Left colon (tissue), 2 donors: ENCODE measurements at regions not wholly inside any gene's neighbourhood (a gene's known extent, or its start where the extent isn't known, plus 50 kb on each side); places are given as distances from the start of the nearest gene placed in this dataset.
"Not testable (repeated sequence)": the region's sequence is repeated elsewhere in the genome, so short reads cannot be mapped to it uniquely, and the experiment has no call there.

Experiments
- ATAC-seq: fragments of 200-7000 bp; cut with Tn5 transposase; one replicate; pipeline ENCODE4 v1.9.1; 2020; ENCODE audit warnings: mild to moderate bottlenecking, moderate library complexity
- DNase-seq, 2 donors: peaks; one replicate each; pipeline ENCODE4 v3.0.0-alpha.2; 2020
- intact Hi-C, 2 donors: fragments of 100-400 bp; cut with DNase I in 1 of 2; cut with micrococcal nuclease in 1 of 2; formaldehyde crosslinking; loops; one replicate each; pipeline versions ENCODE4 v1.11.2 to v1.14.0; 2022; cut with DNase I, micrococcal nuclease
- donor health status: DM: no; HTN: no; CAD: no.
- donor health status: DM: yes; HTN: yes; CAD: no.

DNA sequence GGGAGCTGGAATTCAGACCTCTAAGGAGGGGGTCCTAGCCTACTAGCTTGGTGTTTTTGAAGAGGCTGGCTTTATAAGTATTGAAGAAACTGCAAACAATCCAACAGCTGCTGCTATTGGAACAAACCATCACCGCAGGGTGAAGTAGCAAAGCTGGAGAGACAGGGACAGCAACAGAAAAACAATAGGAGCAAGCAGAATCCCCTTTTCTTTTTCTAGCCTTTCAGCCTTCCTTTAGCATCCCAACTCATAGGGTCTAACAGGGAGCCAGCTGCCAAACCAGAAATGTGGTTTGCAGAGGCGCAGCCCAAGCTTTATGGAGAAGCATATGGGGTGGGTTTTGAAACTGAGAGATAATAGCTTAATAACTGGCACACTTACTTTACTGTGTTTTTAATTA, 106.2 kb upstream of the CHMP2B start:
- intact Hi-C loops: no loop called here
- ATAC-seq: no peak
- DNase-seq: no peak

DNA sequence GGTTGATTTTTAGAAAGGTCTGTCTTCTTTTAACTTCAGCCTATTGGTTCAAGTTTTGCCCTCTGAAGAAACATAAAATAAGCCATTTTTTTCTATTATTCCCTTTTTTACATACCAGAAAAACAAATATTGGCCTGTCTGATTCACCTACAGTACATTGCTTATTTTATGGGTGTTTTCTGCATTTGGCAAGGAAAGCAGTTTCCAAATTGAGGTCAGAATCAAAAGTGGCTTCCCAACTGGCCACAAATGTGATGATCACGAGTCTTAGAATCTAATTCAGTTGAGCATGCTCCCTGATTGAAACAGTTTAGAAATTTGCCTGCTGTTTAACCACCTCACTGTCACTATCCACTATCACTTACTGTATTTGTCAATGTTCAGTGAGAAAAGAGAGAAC, 106.9 kb upstream of the CHMP2B start:
- ATAC-seq (no peak), DNase-seq (no peak)
- intact Hi-C loops: no loop called here

DNA sequence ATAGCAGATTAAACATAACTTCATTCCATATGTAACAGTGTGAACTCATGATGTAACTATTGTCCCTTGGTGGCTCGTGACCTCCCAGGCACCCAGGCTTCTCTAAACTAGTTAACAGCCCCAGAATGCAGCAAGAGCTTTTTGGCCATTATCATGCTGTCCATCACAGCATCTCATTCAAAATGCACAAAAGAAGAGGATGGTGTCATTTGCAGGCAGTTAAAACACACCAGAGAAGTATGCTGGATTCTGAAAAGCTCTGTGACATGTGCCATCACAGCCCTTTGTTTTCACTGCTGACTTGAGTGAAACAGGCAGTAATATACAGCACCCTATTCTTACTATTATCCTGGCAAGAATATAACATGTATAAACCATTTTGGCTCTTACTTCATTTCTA, 117.6 kb upstream of the CHMP2B start:
- DNase-seq (no peak), ATAC-seq (no peak)
- intact Hi-C loops: no loop called here

DNA sequence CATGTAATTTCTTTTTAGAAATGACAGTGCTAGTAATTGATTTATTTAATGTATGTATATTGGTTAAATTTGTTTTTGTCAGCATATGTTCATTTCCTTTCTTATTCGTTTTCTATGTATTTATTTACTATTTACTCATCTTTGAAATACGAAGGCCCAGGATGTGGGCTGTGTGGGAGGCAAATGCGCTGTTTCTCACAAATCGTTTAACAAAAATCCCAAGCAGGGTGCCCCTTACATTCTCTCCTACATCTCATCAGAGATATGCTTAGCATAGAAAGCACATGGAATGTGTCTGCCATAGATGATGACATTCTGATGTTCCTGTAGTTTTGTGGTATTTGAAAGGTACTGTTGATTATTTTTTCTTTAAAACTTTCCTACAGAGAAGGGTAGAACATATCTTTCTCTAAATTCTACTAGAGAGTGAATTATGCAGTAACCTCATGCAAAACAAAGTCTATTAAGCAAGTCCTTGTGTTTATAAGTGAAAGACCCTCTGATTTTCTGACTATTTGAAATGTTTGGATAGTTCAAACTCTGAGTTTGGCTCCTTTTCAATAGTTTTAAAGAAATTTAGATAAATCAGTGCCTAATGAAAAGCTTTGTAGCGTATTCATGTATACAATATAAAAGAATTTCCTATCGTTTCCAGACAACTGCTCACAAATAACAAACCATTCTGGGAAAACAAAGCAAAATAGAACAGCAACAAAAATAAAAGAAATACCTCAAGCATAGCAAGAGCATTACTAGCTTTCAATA, 111.1 kb upstream of the VGLL3 start:
- ATAC-seq: no peak
- DNase-seq: no peak
- intact Hi-C loops: no loop called here

DNA sequence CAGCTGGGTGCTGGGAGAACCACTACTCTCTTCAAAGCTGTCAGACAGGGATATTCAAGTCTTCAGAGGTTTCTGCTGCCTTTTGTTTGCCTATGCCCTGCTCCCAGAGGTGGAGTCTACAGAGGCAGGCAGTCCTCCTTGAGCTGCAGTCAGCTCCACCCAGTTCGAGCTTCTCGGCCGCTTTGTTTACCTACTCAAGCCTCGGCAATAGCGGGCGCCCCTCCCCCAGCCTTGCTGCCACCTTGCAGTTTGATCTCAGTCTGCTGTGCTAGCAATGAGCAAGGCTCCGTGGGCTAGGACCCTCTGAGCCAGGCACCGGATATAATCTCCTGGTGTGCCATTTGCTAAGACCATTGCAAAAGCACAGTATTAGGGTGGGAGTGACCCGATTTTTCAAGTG, 106.8 kb upstream of the VGLL3 start:
- intact Hi-C loops, DNase-seq, ATAC-seq: not testable (repeated sequence)

DNA sequence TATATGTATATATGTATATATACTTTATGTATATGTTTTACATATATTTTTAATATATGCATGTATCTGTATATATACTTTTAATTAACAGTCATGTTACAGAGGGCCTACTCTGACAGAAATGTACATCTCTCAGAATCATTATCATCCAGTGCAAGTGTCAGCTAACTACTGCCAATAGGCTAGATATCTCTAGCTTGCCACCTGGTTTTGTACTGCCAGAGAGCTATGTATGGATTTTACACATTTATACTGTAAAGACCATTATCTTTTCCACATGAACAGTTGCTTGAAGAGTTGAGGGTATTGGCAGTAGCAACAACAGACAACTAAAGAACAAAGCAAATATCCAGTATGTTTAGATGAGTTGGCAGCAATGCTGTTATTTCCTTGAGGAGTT, 99.7 kb upstream of the VGLL3 start:
- ATAC-seq (no peak), DNase-seq (no peak)
- intact Hi-C loops: no loop called here

DNA sequence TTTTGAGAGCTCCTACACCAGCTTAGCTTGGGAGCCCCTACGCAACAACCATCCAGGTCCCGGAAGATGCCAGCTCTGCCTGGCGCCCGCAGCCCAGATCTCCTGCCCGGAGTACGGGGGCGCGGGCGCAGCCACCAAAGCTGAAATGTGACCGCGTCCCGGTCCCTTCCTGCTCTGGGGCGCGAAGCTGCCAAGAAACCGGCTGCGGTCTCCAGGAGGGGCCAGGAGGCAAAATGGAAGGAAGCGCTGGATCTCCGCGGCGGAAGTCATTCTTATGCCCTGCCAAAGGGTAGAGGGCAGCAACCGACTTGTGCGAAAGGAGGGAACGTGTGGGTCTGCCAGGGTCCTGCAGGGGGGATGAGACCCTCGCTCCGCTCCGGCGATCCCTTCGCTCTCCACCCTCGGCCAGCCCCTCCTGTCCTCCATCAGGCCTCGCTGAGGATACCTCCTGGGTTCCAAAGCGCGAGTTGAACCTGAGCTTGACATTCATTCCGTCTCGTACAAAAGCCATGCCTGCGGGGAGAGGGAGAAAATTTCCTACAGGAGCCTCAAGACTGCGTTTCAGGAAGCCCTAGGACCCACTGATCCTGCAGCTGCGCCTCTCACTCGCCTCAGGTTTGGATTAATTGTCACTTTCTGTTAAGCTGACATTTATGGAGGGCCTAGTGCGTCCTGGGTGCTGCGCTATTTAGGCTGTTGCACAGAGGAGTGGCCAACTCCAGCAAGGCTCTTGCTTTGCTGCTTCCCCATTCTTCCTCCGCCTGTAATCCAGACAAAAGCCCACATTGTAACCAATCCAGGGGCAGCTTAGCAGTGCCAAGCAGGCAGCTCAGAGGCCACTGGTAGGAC, 98.3 kb upstream of the VGLL3 start:
- ATAC-seq: peak; percentile 76
- intact Hi-C loops: loop anchor here in 1 of 2 donors (10.0 kb wide), 1 partner anchor 124 kb away; no protein-coding TSS in a partner anchor
- DNase-seq: peak; percentile 29 to 66

DNA sequence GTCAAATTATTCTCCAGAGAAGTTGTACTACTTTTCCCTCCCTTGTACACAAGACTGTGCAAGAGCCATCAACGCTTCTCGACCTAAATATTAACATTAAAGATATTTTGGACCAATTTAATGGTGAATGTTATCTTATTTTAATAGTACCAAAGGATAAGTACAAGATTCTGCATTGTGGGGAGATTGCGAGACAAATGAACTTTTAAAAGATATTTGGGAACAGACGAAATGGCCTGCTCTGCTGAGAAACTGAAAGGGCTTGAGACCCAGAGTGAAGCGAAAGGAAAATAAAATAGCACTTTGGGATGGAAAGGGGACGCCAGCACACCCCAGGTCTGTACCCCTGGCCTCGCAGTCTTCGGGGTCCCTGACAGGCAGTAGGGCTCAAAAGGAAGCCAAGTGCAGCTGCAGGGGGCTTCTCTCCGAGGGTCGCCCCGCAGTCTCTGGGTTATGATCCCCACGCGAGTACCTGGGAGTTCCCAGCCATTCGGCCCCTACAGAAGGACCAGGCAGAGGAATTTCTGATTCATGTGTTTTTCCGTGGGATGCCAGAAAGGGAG, 97.6 kb upstream of the VGLL3 start:
- intact Hi-C loops: loop anchor here in 1 of 2 donors (10.0 kb wide), 1 partner anchor 124 kb away; no protein-coding TSS in a partner anchor
- ATAC-seq: no peak
- DNase-seq: no peak

DNA sequence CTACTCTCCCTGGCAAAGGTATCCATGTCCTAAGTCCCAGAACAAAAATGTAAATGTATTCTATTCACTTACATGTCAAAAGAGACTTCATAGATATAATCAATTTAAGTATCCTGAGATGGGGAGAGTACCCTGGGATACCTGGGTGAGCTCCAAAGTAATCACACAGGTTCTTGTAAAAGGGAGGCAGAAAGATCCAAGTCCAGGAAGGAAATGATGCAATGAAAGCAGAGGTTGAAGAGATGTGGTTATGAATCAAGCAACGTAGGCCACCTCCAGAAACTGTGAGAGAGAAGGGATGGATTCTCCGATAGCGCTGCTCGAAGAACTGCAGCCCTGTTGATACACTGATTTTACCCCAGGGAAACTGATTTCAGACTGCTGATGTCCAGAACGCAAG, 93.9 kb upstream of the VGLL3 start:
- intact Hi-C loops: loop anchor here in 1 of 2 donors (10.0 kb wide), 1 partner anchor 120 kb away; no protein-coding TSS in a partner anchor
- DNase-seq (no peak), ATAC-seq (no peak)

DNA sequence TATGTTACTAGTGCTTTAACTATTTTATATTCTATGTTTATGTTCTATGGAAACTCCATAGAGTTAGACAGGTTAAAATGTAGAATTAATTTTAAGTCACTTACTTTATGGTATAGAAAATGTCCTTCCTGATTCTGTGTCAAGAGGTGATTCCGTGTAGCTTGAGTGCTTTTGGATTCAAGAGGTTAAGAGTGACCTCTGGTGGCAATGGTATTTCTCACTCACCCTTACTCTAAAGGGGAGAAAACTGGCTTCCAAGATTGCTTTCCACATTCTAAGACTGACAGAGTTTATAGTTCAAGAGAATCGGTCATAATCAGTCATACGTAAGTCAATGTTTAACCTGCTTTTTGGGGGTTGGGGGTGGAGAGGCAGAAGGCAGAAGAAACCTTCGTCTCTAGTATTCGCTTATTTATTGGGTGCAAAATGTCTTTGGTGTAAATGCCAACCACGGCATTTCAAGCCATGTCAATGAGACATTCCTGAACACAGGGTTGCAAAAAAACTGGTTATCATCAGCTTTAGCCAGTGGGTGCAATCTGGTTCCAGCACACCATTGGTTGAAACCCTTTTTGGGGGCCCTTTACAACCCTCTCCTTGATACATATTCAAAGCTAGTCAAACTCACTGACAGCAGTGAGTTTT, 92.0 kb upstream of the VGLL3 start:
- DNase-seq: no peak
- peak; percentile 75 for ATAC-seq
- intact Hi-C loops: loop anchor here in 1 of 2 donors (2.0 to 10.0 kb wide), 2 partner anchors 118 to 308 kb away; no protein-coding TSS in a partner anchor

DNA sequence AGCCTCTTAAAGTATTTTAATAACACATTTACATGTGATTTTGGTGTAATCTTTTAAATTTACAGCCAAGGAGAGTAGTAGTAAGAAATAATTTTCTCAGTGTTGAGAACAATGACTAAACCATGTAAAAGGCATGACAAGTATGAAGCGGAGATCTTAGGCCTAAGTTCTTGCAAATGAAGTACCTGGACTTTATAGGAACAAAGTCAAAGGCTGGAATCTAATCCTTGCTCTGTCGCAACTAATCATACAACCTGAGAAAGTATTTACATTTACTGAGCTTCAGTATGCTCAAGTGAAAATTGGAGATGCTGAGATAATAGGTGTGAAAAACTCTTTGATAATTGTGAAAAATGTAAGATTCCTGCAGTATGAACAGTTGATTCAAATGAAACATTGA, 86.4 kb upstream of the VGLL3 start:
- intact Hi-C loops: no loop called here
- no peak for ATAC-seq
- DNase-seq: no peak

DNA sequence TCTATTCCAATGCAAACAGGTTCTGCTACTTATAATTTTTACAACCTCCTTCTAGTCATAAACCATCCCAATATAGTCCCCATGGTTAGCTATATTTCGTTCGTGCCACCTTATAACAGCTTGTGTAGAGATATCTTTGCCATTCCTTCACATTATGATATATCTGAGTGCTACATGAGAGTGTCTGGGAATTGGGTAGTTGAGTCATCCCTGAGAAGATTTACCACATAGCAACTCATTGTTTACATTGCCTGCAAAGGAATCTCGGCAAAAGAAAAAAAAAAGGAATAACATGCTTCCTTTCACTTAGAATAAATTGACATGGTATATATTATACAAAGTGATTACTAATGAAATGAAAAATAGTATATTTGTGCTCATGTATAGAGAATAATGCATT, 86.0 kb upstream of the VGLL3 start:
- DNase-seq (no peak), ATAC-seq (peak; percentile 37)
- intact Hi-C loops: no loop called here

DNA sequence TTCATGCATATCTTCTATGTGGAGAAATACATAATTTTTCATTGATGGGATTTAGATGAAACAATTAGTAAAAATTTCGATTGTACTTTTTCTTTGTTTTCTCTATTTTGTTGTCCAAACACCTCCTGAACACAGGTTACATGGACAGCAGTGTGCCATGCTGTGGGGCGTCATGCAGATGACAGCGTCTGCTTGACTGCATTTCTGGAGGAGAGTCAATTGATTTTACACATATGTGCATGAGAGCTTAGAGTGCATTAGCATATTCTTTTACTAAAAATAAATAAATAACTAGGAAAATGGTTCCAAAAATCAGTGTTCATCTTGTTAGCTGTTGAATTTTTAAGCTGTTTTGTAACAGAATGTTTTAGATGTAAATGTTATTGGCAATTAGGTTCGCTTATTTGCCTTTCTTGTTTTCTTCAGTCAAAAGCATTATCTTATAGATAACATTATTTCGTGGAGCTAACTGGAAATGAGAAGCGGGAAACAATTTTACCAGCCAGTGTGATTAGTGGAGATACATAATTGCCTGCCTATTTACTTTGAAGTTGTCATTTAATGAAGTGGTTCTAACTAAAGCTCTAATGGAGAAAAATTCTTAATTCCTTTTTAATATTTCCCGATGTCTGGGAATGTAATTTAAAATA, 82.7 kb upstream of the VGLL3 start:
- no peak for ATAC-seq

DNA sequence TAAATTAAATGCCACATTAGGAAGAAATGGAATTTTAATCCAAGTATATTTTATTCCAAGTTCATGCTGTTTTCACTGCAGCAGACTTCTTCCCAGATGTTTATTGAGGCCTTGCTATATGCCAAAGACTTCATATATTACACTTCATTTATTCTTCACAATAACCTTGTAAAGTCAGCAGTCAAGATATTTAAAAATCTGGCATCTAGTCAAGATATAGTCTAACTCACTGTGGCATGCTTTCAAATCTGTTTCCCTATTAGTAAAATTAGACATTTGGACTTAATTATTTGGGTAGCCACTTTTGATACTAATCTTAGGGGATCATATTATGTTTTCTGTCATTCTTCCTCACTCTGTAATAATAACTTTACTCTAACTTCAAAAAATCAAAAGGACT, 81.5 kb upstream of the VGLL3 start:
- ATAC-seq: no peak
- intact Hi-C loops: no loop called here

More for the DNA sequence above, 82.7 kb upstream of the VGLL3 start:
- intact Hi-C loops: no loop called here
- DNase-seq: no peak

DNA sequence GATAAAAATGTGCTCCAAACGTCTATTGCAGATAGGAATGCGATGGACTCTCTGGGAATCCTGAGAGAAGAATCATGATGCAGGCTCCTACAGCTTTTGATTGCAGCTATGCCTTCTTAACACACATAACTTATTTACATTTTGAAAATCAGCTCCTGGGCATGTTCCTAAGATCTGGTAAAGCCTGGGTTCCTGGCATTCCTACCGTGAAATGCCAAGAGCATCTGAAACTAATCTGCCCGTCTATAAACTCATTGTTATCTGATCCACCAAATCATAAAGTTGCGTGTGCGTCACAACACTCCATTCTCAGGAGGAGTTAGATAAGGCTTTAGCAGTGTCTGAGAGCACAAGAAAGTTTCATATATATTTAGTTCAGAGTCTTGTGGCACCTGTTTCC, 79.0 kb upstream of the VGLL3 start:
- intact Hi-C loops: no loop called here
- DNase-seq: no peak
- no peak for ATAC-seq

More for the DNA sequence above, 81.5 kb upstream of the VGLL3 start:
- DNase-seq: no peak

DNA sequence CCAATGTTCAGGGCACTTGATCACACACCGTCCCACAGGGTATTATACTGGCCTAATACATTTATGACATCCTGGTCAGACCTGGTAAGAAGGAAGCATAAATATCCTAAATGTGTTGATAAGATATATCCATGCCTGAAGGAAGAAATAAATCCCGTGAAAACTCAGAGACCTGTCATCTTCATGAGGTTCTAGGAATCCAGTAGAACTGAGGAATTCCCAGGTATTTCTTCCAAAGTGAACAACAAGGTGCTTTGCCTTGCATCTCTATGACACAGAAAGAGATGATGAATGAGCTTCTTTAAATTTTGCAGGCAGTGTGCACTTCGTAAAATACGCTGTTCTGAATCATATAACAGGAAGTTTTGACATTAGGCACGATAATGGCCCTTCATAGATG, 78.1 kb upstream of the VGLL3 start:
- ATAC-seq (no peak), DNase-seq (no peak)
- intact Hi-C loops: no loop called here

DNA sequence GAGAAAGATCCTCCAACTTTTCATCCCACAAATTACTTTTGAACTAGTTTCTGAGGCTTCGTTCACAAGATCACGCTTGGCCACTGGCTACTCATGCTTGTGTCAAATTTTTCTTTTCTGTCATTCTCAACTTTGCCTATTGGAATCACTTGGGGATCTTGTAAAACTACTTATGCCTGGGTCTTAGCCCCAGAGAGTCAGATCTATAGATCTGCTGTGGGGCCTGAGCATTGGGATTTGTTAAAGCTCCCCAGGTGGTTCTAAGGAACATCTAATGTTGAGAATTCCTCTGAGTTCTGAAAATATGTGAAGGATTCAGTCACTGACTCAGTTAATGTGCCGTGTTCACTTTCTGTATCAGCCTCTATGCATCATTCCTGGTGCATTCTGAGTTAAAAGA, 71.7 kb upstream of the VGLL3 start:
- intact Hi-C loops: no loop called here
- ATAC-seq (no peak), DNase-seq (no peak)

DNA sequence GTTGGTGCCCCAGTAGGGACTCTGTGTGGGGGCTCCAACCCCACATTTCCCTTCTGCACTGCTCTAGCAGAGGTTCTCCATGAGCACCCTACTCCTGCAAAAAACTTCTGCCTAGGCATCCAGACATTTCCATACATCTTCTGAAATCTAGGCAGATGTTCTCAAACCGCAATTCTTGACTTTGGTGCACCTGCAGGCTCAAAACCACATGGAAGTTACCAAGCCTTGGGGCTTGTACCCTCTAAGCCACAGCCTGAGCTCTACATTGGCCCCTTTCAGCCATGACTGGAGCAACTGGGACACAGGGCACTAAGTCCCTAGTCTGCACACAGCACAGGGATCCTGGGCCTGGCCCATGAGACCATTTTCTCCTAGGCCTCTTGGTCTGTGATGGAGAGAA, 66.5 kb upstream of the VGLL3 start:
- ATAC-seq (no peak), DNase-seq (no peak)
- intact Hi-C loops: no loop called here

DNA sequence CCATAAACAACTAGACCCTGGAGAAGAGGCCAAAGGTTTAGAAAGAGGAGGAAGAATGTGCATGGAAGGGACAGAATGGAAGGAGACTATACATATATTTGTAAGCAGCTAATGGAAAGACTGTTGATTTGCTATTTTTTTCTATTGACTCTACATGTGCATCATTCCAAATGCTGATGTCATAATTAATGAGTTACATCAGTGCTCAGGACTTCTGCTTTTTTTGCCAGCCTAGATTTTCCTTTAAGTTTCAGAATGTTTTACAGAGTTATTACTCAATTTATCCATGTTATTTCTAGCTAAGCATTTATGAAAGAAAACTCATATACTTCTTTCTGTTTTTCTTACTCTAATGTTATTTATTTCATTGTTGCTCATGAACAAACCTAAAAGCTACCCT, 62.6 kb upstream of the VGLL3 start:
- intact Hi-C loops: no loop called here
- DNase-seq: no peak

More for the DNA sequence above, 62.6 kb upstream of the VGLL3 start:
- no peak for ATAC-seq
